Small intestine (tissue), 7 donors: ENCODE measurements at regions not wholly inside any gene's neighbourhood (a gene's known extent, or its start where the extent isn't known, plus 50 kb on each side); places are given as distances from the start of the nearest gene placed in this dataset.
"Not testable (repeated sequence)": the region's sequence is repeated elsewhere in the genome, so short reads cannot be mapped to it uniquely, and the experiment has no call there.

Experiments used
- DNase-seq, 2 donors: peaks; one replicate each; pipeline versions ENCODE4 v3.0.0 to v3.0.0-alpha.2; 2013
- FAIRE-seq: peaks from 2 replicates; lab custom pipeline; 2012; peaks lifted over from hg19 to GRCh38; lab: Jason Lieb, UNC
- H3K27ac ChIP-seq, 3 donors: one replicate each; pipeline ENCODE4 v1.5.1; 2013; ENCODE audit warnings: low read length in 2 of 3, mild to moderate bottlenecking in 2 of 3, control low read depth in 1 of 3, inconsistent platforms in 1 of 3, low read depth in 1 of 3, moderate library complexity in 1 of 3
- H3K27me3 ChIP-seq, 3 donors: one replicate each; pipeline ENCODE4 v1.6.1; 2013; ENCODE audit warnings: low read length in 3 of 3, inconsistent platforms in 1 of 3; ENCODE audit not compliant: control insufficient read depth in 3 of 3, insufficient read depth in 3 of 3
- H3K36me3 ChIP-seq, 3 donors: one replicate each; pipeline ENCODE4 v1.6.1; 2013; ENCODE audit warnings: low read length in 3 of 3, inconsistent platforms in 1 of 3, low read depth in 1 of 3, mild to moderate bottlenecking in 1 of 3, moderate library complexity in 1 of 3; ENCODE audit not compliant: control insufficient read depth in 3 of 3, insufficient read depth in 2 of 3
- H3K4me1 ChIP-seq, 3 donors: one replicate each; pipeline ENCODE4 v1.6.1; 2013; ENCODE audit warnings: low read length in 2 of 3, inconsistent platforms in 1 of 3, low read depth in 1 of 3, mild to moderate bottlenecking in 1 of 3, moderate library complexity in 1 of 3; ENCODE audit not compliant: control insufficient read depth in 3 of 3, insufficient read depth in 2 of 3
- H3K4me3 ChIP-seq, 3 donors: one replicate each; pipeline ENCODE4 v1.5.1; 2013; ENCODE audit warnings: low read length in 3 of 3, control low read depth in 1 of 3, inconsistent platforms in 1 of 3, low read depth in 1 of 3, mild to moderate bottlenecking in 1 of 3, moderate library complexity in 1 of 3
- H3K9me3 ChIP-seq, 2 donors: one replicate each; pipeline ENCODE4 v1.6.1; 2013; ENCODE audit warnings: low read depth in 1 of 2, low read length in 1 of 2; ENCODE audit not compliant: control insufficient read depth in 2 of 2, insufficient read depth in 1 of 2
- WGBS, 3 donors: extraction: QIAGEN DNeasy Blood & Tissue Kit; methylation state at CpG; one replicate each; pipeline ENCODE4 v1.1.7; 2013; 5-methylcytosine and 5-hydroxymethylcytosine counted together
- donor health status: healthy with polysubstance abuse.
- donor health status: control.
- donor health status: control.
- donor health status: Bipolar disorder and iron deficiency.
- donor health status: healthy.

- FAIRE-seq, H3K4me1 ChIP-seq, H3K27ac ChIP-seq, DNase-seq, H3K4me3 ChIP-seq, H3K36me3 ChIP-seq, H3K9me3 ChIP-seq: not testable (repeated sequence)
- H3K27me3 ChIP-seq = peaks cover 0 to 12% (median 4%) of the 10 kb centered on the region in 3 donors
- 30 to 70% (median 40%) methylated on average over 1 of the region's 1 CpG for WGBS, 3 donors
Measured at GRCh38 chr9:41075671-41076070, 52.8 kb downstream of the FOXD4L6 start.

- not testable (repeated sequence) for H3K9me3 ChIP-seq, H3K36me3 ChIP-seq, H3K4me1 ChIP-seq, H3K27ac ChIP-seq, FAIRE-seq
- peak overlapping the region; percentile 8 to 47 (median 30) for H3K4me3 ChIP-seq
- DNase-seq = peak; percentile 32 to 55
- WGBS, 3 donors = 3 to 8% (median 8%) methylated on average over 55 to 63 of the region's 63 CpGs
- H3K27me3 ChIP-seq = peaks cover 0 to 12% (median 4%) of the 10 kb centered on the region in 3 donors
Measured at GRCh38 chr9:41074356-41074942, 54.0 kb downstream of the FOXD4L6 start.

- FAIRE-seq, DNase-seq, H3K27ac ChIP-seq, H3K4me1 ChIP-seq, H3K36me3 ChIP-seq, H3K9me3 ChIP-seq: not testable (repeated sequence)
- peaks cover 0 to 12% (median 4%) of the 10 kb centered on the region in 3 donors for H3K27me3 ChIP-seq
- 22 to 32% (median 27%) methylated on average over 35 to 38 of the region's 39 CpGs for WGBS, 3 donors
- peak overlapping the region in 1 of 3 donors; percentile 24 for H3K4me3 ChIP-seq
Measured at GRCh38 chr9:41073471-41074243, 54.8 kb downstream of the FOXD4L6 start.

GRCh38 chr9:41064125-41064795, 64.2 kb downstream of the FOXD4L6 start:
- not testable (repeated sequence) for DNase-seq, H3K9me3 ChIP-seq, FAIRE-seq, H3K36me3 ChIP-seq, H3K27ac ChIP-seq, H3K27me3 ChIP-seq, H3K4me3 ChIP-seq, H3K4me1 ChIP-seq
- 35 to 42% (median 37%) methylated on average over 5 to 8 of the region's 8 CpGs for WGBS, 3 donors

GRCh38 chr9:41063243-41063642, 65.2 kb downstream of the FOXD4L6 start:
- WGBS, 3 donors = 79 to 80% (median 80%) methylated on average over 5 of the region's 5 CpGs
- DNase-seq, H3K4me1 ChIP-seq, H3K4me3 ChIP-seq, H3K27me3 ChIP-seq, H3K36me3 ChIP-seq, H3K27ac ChIP-seq, FAIRE-seq, H3K9me3 ChIP-seq: not testable (repeated sequence)

- not testable (repeated sequence) for H3K27ac ChIP-seq, FAIRE-seq, DNase-seq
Measured at GRCh38 chr9:41059603-41060002, 68.9 kb downstream of the FOXD4L6 start.

GRCh38 chr9:41053666-41054363, 74.7 kb downstream of the FOXD4L6 start:
- not testable (repeated sequence) for H3K4me1 ChIP-seq, FAIRE-seq, H3K27ac ChIP-seq, H3K27me3 ChIP-seq, DNase-seq, H3K9me3 ChIP-seq, H3K36me3 ChIP-seq, H3K4me3 ChIP-seq
- WGBS, 3 donors = 11 to 59% (median 38%) methylated on average over 4 of the region's 4 CpGs

More at GRCh38 chr9:41059603-41060002, 68.9 kb downstream of the FOXD4L6 start:
- H3K27me3 ChIP-seq, H3K4me1 ChIP-seq, H3K9me3 ChIP-seq, H3K4me3 ChIP-seq, H3K36me3 ChIP-seq: not testable (repeated sequence)
- 93 to 100% (median 95%) methylated on average over 1 of the region's 1 CpG for WGBS, 3 donors

- not testable (repeated sequence) for DNase-seq, H3K27ac ChIP-seq, FAIRE-seq, H3K4me1 ChIP-seq, H3K4me3 ChIP-seq, H3K9me3 ChIP-seq, H3K36me3 ChIP-seq, H3K27me3 ChIP-seq
- 92 to 96% (median 96%) methylated on average over 2 of the region's 2 CpGs for WGBS, 3 donors
Measured at GRCh38 chr9:41048672-41049071, 79.8 kb downstream of the FOXD4L6 start.
